ENCODE measurements at regions not wholly inside any gene's neighbourhood (a gene's known extent, or its start where the extent isn't known, plus 50 kb on each side); places are given as distances from the start of the nearest gene placed in this dataset.

GRCh38 chr5:106601620-106602019, 1069.1 kb downstream of the EFNA5 start:
- TF ChIP-seq, protein P1, sequence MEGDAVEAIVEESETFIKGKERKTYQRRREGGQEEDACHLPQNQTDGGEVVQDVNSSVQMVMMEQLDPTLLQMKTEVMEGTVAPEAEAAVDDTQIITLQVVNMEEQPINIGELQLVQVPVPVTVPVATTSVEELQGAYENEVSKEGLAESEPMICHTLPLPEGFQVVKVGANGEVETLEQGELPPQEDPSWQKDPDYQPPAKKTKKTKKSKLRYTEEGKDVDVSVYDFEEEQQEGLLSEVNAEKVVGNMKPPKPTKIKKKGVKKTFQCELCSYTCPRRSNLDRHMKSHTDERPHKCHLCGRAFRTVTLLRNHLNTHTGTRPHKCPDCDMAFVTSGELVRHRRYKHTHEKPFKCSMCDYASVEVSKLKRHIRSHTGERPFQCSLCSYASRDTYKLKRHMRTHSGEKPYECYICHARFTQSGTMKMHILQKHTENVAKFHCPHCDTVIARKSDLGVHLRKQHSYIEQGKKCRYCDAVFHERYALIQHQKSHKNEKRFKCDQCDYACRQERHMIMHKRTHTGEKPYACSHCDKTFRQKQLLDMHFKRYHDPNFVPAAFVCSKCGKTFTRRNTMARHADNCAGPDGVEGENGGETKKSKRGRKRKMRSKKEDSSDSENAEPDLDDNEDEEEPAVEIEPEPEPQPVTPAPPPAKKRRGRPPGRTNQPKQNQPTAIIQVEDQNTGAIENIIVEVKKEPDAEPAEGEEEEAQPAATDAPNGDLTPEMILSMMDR (IDR thresholded peaks at IDR 0.05; ENCODE audit: low read depth, low read length), result no peak
- DNase-seq (ENCODE audit: low read depth, low spot score), result no peak
- H3K4me3 ChIP-seq (ENCODE audit: low read depth, low read length), result no peak overlapping the region
- in situ Hi-C loops (cut with HindIII; ENCODE audit: low sequenced_read_pairs), result no loop called here

GRCh38 chr5:106600803-106601202, 1069.9 kb downstream of the EFNA5 start:
- H3K4me3 ChIP-seq (ENCODE audit: low read depth, low read length), result no peak overlapping the region
- DNase-seq (ENCODE audit: low read depth, low spot score), result no peak
- TF ChIP-seq, protein P1 (IDR thresholded peaks at IDR 0.05; ENCODE audit: low read depth, low read length), result no peak
- in situ Hi-C loops (cut with HindIII; ENCODE audit: low sequenced_read_pairs), result no loop called here

GRCh38 chr5:106595864-106596263, 1074.9 kb downstream of the EFNA5 start:
- in situ Hi-C loops (cut with HindIII; ENCODE audit: low sequenced_read_pairs), result no loop called here
- no peak overlapping the region for H3K4me3 ChIP-seq (ENCODE audit: low read depth, low read length)
- DNase-seq (ENCODE audit: low read depth, low spot score), result no peak
- TF ChIP-seq, protein P1 (IDR thresholded peaks at IDR 0.05; ENCODE audit: low read depth, low read length), result no peak

DNA sequence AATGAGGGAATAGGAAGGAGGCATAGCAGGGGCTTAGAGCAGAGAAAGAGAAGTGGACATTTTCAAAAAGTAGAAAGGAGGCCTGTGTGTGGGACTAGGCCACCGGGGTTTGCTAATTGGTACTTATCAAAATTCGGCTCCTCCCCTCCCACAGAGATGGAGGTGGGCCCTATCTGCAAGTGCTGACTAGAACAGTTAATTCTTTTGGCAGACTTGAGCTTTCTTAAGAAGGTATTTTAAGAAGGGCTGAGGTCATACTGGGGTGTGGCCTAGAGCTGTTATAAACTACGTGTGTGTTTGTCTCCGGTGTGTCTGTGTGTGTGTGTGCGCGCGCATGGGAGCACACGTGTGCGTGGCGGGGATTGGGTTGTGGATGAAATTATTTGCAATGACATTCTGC, 1086.5 kb downstream of the EFNA5 start:
- H3K4me3 ChIP-seq (ENCODE audit: low read depth, low read length), result no peak overlapping the region
- in situ Hi-C loops (cut with HindIII; ENCODE audit: low sequenced_read_pairs), result no loop called here
- no peak for DNase-seq (ENCODE audit: low read depth, low spot score)
- TF ChIP-seq, protein P1 (IDR thresholded peaks at IDR 0.05; ENCODE audit: low read depth, low read length), result no peak

GRCh38 chr5:106578736-106579135, 1092.0 kb downstream of the EFNA5 start:
- DNase-seq (ENCODE audit: low read depth, low spot score), result no peak
- TF ChIP-seq, protein P1 (IDR thresholded peaks at IDR 0.05; ENCODE audit: low read depth, low read length), result no peak
- H3K4me3 ChIP-seq (ENCODE audit: low read depth, low read length), result no peak overlapping the region
- in situ Hi-C loops (cut with HindIII; ENCODE audit: low sequenced_read_pairs), result no loop called here

DNA sequence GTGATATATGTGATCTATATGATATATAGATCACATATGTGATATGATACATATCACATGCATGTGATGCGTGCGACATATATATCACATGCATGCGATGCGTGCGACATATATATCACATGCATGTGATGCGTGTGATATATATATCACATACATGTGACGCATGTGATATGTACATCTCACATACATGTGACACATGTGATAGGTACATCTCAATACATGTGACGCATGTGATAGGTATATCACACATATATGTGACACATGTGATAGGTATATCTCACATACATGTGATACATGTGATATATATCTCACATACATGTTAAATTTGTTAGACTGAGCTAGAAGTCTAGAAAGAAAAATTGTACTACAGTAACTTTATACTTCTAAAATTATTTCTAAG, 1095.9 kb downstream of the EFNA5 start:
- in situ Hi-C loops (cut with HindIII; ENCODE audit: low sequenced_read_pairs), result no loop called here
- no peak overlapping the region for H3K4me3 ChIP-seq (ENCODE audit: low read depth, low read length)
- DNase-seq (ENCODE audit: low read depth, low spot score), result no peak
- TF ChIP-seq, protein P1 (IDR thresholded peaks at IDR 0.05; ENCODE audit: low read depth, low read length), result no peak

DNA sequence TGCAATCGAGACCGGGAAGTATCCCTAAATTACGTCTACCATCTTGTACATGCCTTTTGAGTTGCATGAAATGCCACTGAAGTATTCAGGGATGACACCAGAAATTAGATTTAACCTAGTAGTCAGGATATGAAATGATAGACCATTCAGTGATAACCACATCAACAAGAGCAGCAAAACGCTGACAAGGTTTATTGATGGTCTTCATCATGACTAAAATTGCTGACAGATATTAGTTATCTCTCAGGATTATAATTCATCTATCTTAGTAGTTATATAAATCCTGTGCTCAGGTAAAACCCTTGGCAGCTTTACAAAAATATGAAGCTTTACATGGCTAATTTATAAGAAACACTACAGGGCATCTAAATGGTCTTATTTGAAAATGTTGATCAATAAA, 1104.7 kb downstream of the EFNA5 start:
- DNase-seq (ENCODE audit: low read depth, low spot score), result no peak
- H3K4me3 ChIP-seq (ENCODE audit: low read depth, low read length), result no peak overlapping the region
- TF ChIP-seq, protein P1 (IDR thresholded peaks at IDR 0.05; ENCODE audit: low read depth, low read length), result no peak
- in situ Hi-C loops (cut with HindIII; ENCODE audit: low sequenced_read_pairs), result no loop called here
